ENCODE measurements at regions not wholly inside any gene's neighbourhood (a gene's known extent, or its start where the extent isn't known, plus 50 kb on each side); places are given as distances from the start of the nearest gene placed in this dataset.

DNA sequence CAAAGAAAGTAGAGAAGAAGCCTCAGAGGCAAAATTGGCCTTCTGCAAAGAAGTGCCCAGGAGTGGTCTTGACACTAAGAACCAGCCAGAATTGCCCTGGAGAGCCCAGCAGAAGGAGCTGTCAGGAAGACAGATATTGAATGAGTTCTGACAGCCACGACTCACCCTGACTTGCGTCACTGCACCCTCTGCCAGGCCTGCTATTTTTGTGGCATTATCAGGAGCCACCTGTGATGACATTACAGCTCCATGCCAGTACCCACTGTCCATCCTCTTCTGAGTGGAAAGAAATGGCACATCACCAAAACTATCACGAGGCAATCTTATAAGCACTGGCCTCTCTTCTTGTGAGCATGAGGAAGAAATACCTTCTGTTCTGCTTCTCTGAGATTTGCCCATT lies 67.7 kb downstream of the SMIM20 start:
- peaks cover 5% of the 10 kb centered on the region; the same call in 1 of the 2 replicates for H3K27me3 ChIP-seq (ENCODE audit: control insufficient read depth, insufficient read depth, low read length)
- ChIA-PET CTCF (interaction anchor here (4.8 kb wide), 1 partner anchor 7 kb away, joined by 34 read pairs; no protein-coding TSS in a partner anchor), POLR2A (no interaction called here)
- no peaks in the 10 kb centered on the region for H3K36me3 ChIP-seq (ENCODE audit: control insufficient read depth, insufficient read depth, low read length)
- DNase-seq (ENCODE audit: low read depth): no peak
- no peak for TF ChIP-seq CTCF (IDR thresholded peaks at IDR 0.05; ENCODE audit: insufficient read depth, low read depth, low read length)
- H3K4me3 ChIP-seq (ENCODE audit: low read depth, low read length): no peak overlapping the region

DNA sequence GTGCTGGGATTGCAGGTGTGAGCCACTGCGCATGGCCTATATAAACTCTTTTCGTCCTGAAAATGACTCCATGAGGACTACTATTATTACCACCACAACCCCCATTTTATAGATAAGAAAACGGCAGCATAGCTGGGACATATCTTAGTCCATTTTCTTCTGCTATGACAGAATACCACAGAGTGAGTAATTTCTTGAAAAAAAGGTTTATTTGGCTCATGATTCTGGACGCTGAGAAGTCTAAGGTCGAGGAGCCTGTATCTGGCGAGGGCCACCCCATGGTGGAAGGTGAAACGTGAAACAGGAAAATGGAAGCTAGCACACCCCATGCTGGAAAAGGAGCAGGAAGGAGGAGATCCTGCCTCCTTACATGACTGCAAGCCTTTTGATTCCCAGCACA lies 68.9 kb downstream of the SMIM20 start:
- Histone ChIP-seq H3K27me3 (ENCODE audit: control insufficient read depth, insufficient read depth, low read length) (peaks cover 4% of the 10 kb centered on the region; the same call in 1 of the 2 replicates), H3K36me3 (ENCODE audit: control insufficient read depth, insufficient read depth, low read length) (no peaks in the 10 kb centered on the region), H3K4me3 (ENCODE audit: low read depth, low read length) (no peak overlapping the region)
- DNase-seq (ENCODE audit: low read depth): no peak
- POLR2A ChIA-PET: no interaction called here
- TF ChIP-seq CTCF (IDR thresholded peaks at IDR 0.05; ENCODE audit: insufficient read depth, low read depth, low read length): no peak
- CTCF ChIA-PET: interaction anchor here (0.7 kb wide), 1 partner anchor 10 kb away, joined by 3 read pairs; no protein-coding TSS in a partner anchor

DNA sequence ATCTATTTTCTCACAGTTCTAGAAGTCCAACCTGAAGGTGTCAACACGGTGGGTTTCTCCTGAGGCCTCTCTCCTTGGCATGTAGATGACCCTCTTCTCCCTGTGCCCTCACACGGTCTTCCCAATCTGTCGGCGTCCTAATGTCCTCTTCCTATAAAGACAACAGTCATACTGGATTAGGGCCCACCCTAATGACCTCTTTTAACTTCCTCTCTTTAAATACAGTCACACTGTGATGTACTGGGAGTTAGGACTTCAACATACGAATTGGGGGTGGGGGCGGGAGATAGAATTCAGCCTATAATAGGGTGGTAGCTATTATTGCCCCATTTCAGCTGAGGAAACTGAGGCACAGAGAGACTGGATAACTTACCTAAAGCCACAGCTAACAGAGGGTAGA lies 70.2 kb downstream of the SMIM20 start:
- ChIA-PET CTCF (no interaction called here), POLR2A (no interaction called here)
- H3K36me3 ChIP-seq (ENCODE audit: control insufficient read depth, insufficient read depth, low read length): no peaks in the 10 kb centered on the region
- H3K4me3 ChIP-seq (ENCODE audit: low read depth, low read length): no peak overlapping the region
- TF ChIP-seq CTCF (IDR thresholded peaks at IDR 0.05; ENCODE audit: insufficient read depth, low read depth, low read length): no peak
- no peak for DNase-seq (ENCODE audit: low read depth)
- peaks cover 4% of the 10 kb centered on the region; the same call in 1 of the 2 replicates for H3K27me3 ChIP-seq (ENCODE audit: control insufficient read depth, insufficient read depth, low read length)

DNA sequence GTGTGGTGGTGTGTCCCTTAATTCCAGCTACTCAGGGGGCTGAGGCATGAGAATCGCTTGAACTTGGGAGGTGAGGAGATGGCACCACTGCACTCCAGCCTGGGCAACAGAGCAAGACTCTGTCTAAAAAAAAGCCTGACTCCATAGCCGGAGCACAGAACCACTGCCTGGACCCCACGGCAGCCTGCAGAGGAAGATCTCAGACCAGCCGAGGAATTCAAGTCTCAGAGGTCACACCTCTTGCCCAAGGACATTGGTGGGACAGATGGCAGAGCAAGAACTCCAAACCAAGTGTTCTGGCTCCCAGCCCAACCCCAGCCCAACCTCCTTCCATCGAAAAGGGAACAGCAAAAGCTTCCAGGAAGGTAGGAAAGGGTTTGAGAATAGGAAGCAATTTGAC lies 70.8 kb downstream of the SMIM20 start:
- no peaks in the 10 kb centered on the region for H3K36me3 ChIP-seq (ENCODE audit: control insufficient read depth, insufficient read depth, low read length)
- ChIA-PET POLR2A (no interaction called here), CTCF (interaction anchor here (0.7 to 1.2 kb wide), 2 partner anchors 12 to 424 kb away, joined by 3 read pairs; no protein-coding TSS in a partner anchor)
- no peak for DNase-seq (ENCODE audit: low read depth)
- no peak overlapping the region for H3K4me3 ChIP-seq (ENCODE audit: low read depth, low read length)
- TF ChIP-seq CTCF (IDR thresholded peaks at IDR 0.05; ENCODE audit: insufficient read depth, low read depth, low read length): no peak
- H3K27me3 ChIP-seq (ENCODE audit: control insufficient read depth, insufficient read depth, low read length): peaks cover 4% of the 10 kb centered on the region; the same call in 1 of the 2 replicates

- TF ChIP-seq CTCF (IDR thresholded peaks at IDR 0.05; ENCODE audit: insufficient read depth, low read depth, low read length): no peak
- no peaks in the 10 kb centered on the region for H3K36me3 ChIP-seq (ENCODE audit: control insufficient read depth, insufficient read depth, low read length)
- CTCF ChIA-PET: interaction anchor here (0.7 to 3.3 kb wide), 7 partner anchors 8 to 704 kb away, joined by 3 to 34 read pairs (median 4); no protein-coding TSS in a partner anchor
- POLR2A ChIA-PET: no interaction called here
- no peak for DNase-seq (ENCODE audit: low read depth)
- H3K27me3 ChIP-seq (ENCODE audit: control insufficient read depth, insufficient read depth, low read length): peaks cover 4% of the 10 kb centered on the region; the same call in 1 of the 2 replicates
- H3K4me3 ChIP-seq (ENCODE audit: low read depth, low read length): no peak overlapping the region
These were observed 72.8 kb downstream of the SMIM20 start for GRCh38 chr4:25986807-25987206.
